Colonic mucosa (tissue), 4 donors: ENCODE measurements at regions not wholly inside any gene's neighbourhood (a gene's known extent, or its start where the extent isn't known, plus 50 kb on each side); places are given as distances from the start of the nearest gene placed in this dataset.

Experiments used
- DNase-seq: peaks from one replicate; pipeline ENCODE4 v3.0.0-alpha.2; 2020
- H3K27ac ChIP-seq: fragments of 200-600 bp; one replicate; pipeline ENCODE4 v1.8.0; 2021
- H3K27me3 ChIP-seq: fragments of 200-600 bp; one replicate; pipeline ENCODE4 v1.8.0; 2021
- H3K36me3 ChIP-seq: fragments of 200-600 bp; one replicate; pipeline ENCODE4 v1.8.0; 2021
- H3K4me1 ChIP-seq: fragments of 200-600 bp; one replicate; pipeline ENCODE4 v1.8.0; 2021; ENCODE audit warnings: mild to moderate bottlenecking
- H3K4me3 ChIP-seq: fragments of 200-600 bp; one replicate; pipeline ENCODE4 v1.8.0; 2021
- H3K9ac ChIP-seq, 2 donors: one replicate each; pipeline ENCODE4 v1.7.0; 2013; ENCODE audit warnings: control low read depth in 2 of 2, low read depth in 2 of 2, low read length in 2 of 2
- H3K9me3 ChIP-seq: fragments of 200-600 bp; one replicate; pipeline ENCODE4 v1.8.0; 2021
- intact Hi-C: fragments of 100-400 bp; cut with DNase I; formaldehyde crosslinking; loops from one replicate; pipeline ENCODE4 v1.14.1; 2022
- TF ChIP-seq, protein P1 (sequence below): fragments of 200-600 bp; IDR thresholded peaks from one replicate; pipeline ENCODE4 v1.8.0; 2022; ENCODE audit warnings: antibody characterized with exemption, mild to moderate bottlenecking
- donor health status: healthy.
- donor health status: DM: no; HTN: no; CAD: no.
- donor health status: DM: no; HTN: no; CAD: no.

DNA sequence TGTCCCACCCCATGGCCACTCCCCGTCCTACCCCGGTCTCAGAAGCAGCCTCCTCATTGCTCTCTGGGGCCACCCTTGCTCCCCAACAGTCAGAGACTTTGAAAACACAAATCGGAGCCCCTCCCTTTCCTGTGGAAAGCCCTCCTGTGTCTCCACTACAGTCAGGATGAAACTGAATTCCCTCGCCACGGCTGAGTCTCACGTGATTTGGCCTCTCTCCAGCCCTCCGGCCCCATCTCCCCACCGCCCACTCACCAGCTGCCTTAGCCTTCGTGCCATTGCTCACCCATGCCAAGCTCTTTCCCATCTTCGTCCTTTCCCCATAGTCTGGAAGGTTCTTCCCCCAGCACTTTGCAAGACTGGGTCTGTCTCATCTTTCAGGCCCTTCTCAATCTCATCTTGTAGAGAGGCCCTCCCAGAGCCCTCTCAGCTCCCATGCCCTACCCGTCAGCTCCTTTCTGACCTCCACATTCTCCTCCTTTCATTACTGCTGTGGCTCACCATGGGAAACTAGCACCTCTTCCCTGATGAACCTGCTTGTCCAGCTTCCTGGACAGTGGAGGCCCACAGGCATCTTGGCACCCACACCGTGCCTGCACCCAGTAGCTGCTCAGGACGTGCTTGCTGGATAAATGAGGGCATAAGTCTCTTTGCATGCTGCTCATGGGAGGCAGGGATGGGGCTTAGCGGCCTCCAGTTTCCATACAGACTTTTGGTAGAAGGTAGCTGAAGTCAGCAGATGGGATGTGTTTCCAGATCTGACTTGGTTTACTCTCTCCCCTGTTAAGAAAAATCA lies 126.4 kb upstream of the COL5A1 start:
- TF ChIP-seq, protein P1, sequence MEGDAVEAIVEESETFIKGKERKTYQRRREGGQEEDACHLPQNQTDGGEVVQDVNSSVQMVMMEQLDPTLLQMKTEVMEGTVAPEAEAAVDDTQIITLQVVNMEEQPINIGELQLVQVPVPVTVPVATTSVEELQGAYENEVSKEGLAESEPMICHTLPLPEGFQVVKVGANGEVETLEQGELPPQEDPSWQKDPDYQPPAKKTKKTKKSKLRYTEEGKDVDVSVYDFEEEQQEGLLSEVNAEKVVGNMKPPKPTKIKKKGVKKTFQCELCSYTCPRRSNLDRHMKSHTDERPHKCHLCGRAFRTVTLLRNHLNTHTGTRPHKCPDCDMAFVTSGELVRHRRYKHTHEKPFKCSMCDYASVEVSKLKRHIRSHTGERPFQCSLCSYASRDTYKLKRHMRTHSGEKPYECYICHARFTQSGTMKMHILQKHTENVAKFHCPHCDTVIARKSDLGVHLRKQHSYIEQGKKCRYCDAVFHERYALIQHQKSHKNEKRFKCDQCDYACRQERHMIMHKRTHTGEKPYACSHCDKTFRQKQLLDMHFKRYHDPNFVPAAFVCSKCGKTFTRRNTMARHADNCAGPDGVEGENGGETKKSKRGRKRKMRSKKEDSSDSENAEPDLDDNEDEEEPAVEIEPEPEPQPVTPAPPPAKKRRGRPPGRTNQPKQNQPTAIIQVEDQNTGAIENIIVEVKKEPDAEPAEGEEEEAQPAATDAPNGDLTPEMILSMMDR, result no peak
- Histone ChIP-seq H3K4me3 (no peak overlapping the region), H3K27me3 (no peaks in the 10 kb centered on the region), H3K9me3 (no peaks in the 10 kb centered on the region), H3K36me3 (no peaks in the 10 kb centered on the region), H3K9ac (no peak overlapping the region), H3K27ac (no peak overlapping the region), H3K4me1 (no peaks in the 10 kb centered on the region)
- DNase-seq, result no peak
- intact Hi-C loops, result no loop called here

DNA sequence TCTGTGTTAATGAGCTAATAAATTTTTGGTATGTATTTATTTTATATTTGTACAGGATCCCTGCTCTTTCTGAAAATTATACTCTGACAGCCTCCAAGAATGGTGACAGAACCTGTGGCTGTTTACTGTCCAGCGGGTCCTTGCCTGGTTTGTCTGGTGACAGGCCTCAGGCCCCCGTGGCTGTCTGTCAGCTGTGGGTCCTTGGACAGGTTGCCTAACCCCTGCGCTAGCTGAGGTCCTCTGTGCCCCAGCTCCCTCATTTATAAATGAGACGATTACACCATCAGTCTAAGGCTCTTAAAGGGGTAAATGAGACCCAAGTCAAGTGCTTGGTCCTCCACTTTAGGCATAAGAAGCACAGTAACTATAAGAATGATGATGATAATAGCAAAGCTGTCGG lies 125.1 kb upstream of the COL5A1 start:
- TF ChIP-seq, protein P1, result no peak
- no peak overlapping the region for H3K9ac ChIP-seq
- no peak for DNase-seq

DNA sequence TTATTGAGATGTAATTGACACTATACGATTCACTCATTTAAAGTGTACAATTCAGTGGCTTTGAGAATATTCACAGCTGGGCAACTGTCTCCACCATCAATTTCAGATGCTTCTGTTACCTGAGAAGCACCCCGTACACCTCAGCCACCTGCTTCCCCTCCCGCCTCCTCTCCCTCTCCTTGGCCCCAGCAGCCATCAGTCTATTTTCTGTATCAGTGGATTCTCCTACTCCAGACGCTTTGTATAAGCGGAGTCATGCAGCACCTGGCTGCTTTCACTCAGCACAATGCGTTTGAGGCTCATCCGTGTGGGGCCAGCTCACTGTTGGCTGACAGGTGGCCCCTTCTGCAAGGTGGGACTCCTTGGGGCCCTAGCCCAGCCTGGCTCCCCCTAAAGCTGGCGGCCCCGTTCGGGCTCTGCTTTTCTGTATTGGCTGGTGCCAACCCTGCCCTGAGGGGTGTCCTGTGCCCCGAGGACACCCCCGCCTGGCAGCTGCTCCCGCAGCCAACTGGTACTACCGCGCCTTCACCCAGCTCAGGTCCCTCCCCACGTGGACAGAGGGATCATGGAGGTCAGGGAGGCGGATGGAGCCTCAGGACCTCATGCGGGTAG lies 124.4 kb upstream of the COL5A1 start:
- no peaks in the 10 kb centered on the region for H3K4me1 ChIP-seq
- no peaks in the 10 kb centered on the region for H3K9me3 ChIP-seq
- H3K36me3 ChIP-seq, result no peaks in the 10 kb centered on the region
- no peak for DNase-seq
- no peak overlapping the region for H3K27ac ChIP-seq
- no peak overlapping the region for H3K4me3 ChIP-seq
- intact Hi-C loops, result no loop called here
- H3K9ac ChIP-seq, result no peak overlapping the region
- TF ChIP-seq, protein P1, result no peak
- H3K27me3 ChIP-seq, result no peaks in the 10 kb centered on the region

More for the DNA sequence above, 125.1 kb upstream of the COL5A1 start:
- no peaks in the 10 kb centered on the region for H3K9me3 ChIP-seq
- H3K4me3 ChIP-seq, result no peak overlapping the region
- no peaks in the 10 kb centered on the region for H3K4me1 ChIP-seq
- intact Hi-C loops, result no loop called here
- H3K27ac ChIP-seq, result no peak overlapping the region
- no peaks in the 10 kb centered on the region for H3K27me3 ChIP-seq
- no peaks in the 10 kb centered on the region for H3K36me3 ChIP-seq

DNA sequence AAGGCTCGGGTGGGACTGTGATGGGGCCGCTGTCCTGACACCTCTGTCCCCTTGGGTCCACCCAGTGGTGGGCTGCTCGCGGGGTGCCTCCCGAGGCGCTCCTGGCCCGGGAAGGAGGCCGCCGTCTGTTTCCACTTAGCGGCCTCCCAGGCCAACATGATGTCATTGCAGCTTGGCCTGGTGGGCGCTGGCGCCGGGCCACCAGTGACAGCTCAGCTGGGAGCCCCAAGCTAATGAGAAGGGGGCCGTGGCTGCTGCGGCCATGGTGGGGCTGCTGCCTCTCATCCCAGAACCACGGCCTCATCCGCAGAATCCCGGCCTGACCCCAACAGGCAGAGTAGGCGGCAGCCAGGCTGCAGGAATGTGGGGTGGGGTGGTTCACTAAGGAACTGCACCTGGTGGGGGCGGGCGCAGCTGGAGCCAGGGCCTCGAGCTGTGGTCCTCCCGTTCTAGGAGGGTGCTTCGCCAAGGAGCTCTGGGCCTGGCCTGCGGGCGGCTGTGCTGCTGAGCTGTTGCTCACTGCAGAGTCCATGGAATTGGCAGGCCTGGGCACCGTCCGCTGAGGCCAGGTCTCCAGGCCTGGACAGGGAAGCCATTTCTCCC lies 123.5 kb upstream of the COL5A1 start:
- no peaks in the 10 kb centered on the region for H3K27me3 ChIP-seq
- intact Hi-C loops, result no loop called here
- DNase-seq, result no peak
- no peaks in the 10 kb centered on the region for H3K36me3 ChIP-seq
- H3K4me1 ChIP-seq, result no peaks in the 10 kb centered on the region
- H3K4me3 ChIP-seq, result no peak overlapping the region
- H3K9me3 ChIP-seq, result no peaks in the 10 kb centered on the region
- no peak overlapping the region for H3K27ac ChIP-seq
- H3K9ac ChIP-seq, result no peak overlapping the region
- TF ChIP-seq, protein P1, result no peak

DNA sequence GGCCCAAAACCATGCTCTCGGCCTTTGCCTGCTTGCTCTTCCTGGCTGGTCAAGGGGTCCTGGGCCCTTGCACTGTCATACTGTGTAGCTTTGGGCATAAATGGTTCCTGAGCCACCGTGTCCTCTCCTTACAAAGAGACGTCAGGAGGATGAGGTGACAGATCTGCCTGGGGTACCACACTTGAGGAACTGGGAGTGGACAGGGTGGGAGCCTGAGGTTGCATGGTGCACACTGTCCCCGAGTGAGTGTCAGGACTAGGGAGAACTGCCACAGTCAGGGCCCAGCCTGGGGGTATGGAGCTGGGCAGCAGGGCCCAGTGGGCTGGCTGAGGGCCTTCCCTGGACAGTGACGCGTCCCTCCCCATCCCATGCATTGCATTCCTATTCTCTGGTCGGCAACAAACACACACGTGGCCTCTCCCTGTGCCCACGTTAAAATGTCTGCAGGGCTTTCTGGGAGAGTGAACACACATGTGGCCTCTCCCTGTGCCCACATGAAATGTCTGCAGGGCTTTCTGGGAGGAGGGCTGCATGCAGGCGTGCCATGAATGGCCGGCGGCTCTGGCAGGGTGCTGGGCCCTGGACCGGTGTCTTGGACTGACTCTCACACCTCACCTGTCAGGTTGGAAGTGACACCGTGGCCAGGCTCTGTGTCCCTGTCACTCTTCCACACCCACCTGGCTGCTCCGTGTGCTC lies 122.1 kb upstream of the COL5A1 start:
- H3K36me3 ChIP-seq, result no peaks in the 10 kb centered on the region
- no peak overlapping the region for H3K4me3 ChIP-seq
- H3K9me3 ChIP-seq, result no peaks in the 10 kb centered on the region
- TF ChIP-seq, protein P1, result no peak
- no peaks in the 10 kb centered on the region for H3K27me3 ChIP-seq
- H3K9ac ChIP-seq, result no peak overlapping the region
- no peaks in the 10 kb centered on the region for H3K4me1 ChIP-seq
- DNase-seq, result no peak
- no peak overlapping the region for H3K27ac ChIP-seq
- intact Hi-C loops, result no loop called here
